NOMO-1 treated with dmso at 0.1 percent for 144 hours (cell line): ENCODE measurements at regions not wholly inside any gene's neighbourhood (a gene's known extent, or its start where the extent isn't known, plus 50 kb on each side); places are given as distances from the start of the nearest gene placed in this dataset.
A peak's percentile ranks its signal among the peaks of the same experiment; 100 is the strongest.

ENCODE experiments used
- DNase-seq: peaks from one replicate; lab custom pipeline; 2025; ENCODE audit not compliant: unreplicated experiment; lab: John Stamatoyannopoulos, UW

DNA sequence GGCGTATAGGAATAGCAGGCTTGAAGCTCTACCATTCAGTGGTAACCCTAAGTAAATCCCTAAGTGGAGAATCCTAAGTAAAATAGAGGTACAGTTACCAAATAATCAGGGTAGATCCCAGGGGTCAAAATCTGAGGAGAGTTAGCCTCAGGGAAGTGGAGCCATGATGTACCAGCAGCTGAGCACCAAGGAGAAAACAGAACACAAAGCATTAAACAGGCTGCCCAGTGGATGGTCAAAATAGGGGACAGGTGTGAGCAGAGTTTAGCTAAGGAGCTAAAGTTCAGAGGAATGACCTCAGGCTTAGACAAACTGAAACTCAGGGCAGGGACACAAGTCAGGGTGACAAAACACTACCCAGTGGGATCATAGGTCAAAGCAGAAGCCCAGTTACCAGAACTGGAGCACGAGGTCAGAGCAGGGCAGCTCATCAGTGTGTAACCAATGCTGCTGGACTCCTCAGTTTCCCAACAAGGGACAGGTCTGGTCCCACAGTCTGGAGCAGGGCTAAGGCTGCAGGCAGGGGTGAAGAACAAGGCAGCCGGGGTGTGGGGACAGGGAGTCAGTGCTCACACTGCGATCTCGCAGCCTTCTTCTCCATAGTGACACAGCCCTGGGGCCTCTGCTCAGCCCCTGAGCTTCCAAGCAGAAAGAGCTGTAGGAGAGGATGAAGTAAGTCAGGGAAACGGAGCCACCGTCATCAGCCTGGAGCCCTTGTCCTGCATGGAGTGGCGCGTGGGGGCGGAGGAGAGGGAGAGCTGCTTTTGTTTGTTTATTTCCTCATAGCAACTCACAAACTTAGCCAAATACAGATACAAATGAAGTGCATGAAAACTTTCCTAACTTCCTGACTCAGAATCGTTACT is 264.0 kb downstream of the MREG start:
- DNase-seq, result no peak

GRCh38 chr2:215748446-215748845 is 264.9 kb downstream of the MREG start:
- DNase-seq, result no peak

DNA sequence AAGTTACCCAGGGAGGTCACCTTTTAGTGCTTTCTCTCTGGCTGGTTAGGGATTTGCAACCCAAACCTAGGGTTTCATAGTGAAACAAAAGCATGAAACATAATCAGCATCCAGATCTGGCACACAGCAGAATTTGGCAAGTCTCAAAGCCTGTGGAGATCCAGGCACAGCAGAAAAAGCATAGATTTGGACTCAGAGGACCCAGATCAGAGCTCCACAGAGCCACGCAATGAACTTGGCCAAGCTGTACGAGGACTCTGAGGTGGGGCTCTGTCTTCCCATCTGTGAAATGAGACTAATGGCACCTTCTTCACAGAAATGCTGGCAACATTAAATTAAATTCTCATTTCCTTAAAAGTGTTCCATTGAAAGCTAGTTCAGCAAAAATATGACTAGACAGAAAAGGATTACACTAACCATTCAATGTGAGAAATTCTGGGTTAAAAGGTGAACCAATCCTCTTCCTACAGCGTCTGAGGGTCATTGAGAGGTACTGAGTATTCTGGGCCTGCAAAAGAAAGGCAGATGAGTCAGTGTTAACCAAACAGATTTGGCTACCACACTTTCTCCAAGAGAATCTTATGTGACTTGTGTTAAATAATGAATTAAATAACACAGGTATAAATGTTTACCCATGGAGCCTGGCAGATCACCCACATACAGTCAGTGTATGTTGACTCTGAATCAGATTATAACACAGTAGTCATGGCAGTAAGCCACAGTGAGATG is 266.3 kb downstream of the MREG start:
- DNase-seq, result no peak

DNA sequence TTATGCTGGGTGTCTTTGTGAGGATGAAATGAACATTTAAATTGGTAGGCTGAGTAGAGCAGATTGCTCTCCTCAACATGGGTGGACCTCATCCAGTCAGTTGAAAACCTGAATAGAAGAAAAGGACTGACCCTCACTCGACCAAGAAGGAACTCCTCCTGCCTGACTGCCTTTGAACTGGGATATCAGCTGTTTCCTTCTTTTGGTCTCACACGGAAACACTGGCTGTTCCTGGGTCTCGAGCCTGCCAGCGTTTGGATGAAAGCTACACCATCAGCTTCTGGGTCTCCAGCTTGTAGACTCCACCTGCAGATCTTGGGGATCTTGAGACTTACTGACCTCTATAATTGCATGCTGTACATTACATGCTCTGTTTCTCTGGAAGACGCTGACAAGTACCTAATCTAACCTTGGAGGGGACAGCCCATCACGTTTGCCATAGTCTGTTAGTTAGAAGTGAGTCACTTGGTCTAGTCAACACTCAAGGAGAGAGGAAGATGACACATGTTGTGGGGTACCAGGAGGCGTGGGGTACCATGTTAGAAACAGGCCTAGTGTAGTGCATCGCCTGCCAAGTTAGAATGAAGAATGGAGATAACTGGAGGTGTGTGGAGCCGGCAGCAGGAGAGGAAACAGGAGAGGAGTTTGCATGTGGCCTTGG is 267.0 kb downstream of the MREG start:
- DNase-seq, result no peak

DNA sequence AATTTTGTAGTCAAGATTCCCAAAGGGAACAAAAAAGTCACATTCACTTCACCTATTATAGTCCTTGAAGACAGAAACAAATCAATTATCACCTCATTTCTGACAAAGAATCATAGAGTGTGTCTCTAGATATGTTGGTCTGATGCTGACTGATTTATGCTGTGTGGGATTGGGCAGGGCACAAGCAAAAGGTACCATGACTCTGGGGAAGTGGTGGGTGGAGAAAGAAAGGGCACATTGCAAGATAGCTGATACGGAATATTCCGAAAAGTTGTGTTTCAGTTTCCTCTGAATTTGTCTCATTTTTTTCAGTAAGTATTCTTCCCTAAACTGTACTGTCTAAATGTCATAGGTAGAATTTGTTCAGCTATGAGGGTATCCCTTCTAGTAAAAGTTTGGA is 268.0 kb downstream of the MREG start:
- DNase-seq, result no peak

DNA sequence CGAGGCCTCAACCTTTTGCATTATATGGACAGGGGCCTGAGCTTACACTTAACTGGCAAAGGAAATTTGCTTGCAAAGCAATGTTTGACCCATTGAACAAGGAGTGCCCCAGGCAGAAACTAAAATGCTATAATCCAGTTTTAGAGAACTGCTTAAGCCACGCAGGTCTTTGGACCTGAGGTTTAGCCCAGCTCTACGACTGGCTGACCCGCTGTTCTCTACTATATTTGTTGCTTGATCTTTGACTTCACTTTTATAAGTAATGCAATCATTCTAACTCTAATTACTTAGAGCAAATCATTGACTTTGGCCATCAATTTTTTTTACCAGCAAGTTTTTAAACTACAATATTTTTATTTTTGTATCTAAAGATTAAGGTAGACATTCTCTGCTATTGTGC is 268.8 kb downstream of the MREG start:
- DNase-seq, result no peak

DNA sequence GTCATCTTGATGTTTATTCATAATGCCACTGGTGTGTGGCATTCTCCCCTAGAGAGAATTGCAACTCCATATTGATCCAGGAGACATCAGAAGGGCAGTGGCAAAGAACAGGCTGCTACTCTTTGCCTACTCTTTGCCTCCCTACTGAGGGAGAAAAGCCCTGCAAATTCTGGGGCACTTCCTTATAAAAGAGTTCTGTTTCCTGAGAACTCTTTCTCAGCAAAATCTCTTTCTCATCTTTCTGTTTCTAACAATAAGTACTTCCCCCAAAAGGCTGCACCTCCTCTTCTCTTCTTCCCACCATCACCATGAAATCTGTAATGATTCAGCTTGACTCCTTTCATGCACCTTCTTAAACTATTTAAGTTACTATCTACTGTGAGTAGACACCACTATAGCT is 270.3 kb downstream of the MREG start:
- no peak for DNase-seq

- DNase-seq, result no peak
Measured at GRCh38 chr2:215742021-215742420, 271.3 kb downstream of the MREG start.

GRCh38 chr2:215740071-215740470 is 273.3 kb downstream of the MREG start:
- DNase-seq, result no peak

DNA sequence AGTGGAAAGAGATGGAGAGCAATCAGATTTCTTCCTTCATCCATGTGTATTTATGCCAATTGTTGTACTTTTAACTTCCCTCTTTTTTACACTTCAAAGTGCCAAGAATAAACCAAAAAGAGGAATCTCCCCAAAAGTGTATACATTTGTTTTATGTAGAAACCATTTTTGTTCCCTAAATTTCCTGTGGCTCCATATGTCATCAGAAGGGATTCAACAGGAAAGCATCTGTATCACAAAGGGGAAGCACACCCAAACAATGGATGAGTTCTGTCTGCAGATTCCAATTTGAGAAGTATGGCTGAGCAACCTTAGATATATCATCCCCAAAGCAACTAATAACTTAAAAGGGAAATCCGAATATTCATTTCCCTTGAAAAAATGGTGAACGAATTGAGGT is 275.0 kb downstream of the MREG start:
- DNase-seq, result no peak

GRCh38 chr2:215737477-215737876 is 275.9 kb downstream of the MREG start:
- no peak for DNase-seq

- DNase-seq, result no peak
Measured at GRCh38 chr2:215736653-215737290, 276.6 kb downstream of the MREG start.

GRCh38 chr2:215731108-215731658 is 282.2 kb downstream of the MREG start:
- no peak for DNase-seq

GRCh38 chr2:215729985-215730620 is 283.2 kb downstream of the MREG start:
- no peak for DNase-seq

- peak; percentile 97 for DNase-seq
Measured at GRCh38 chr2:215728504-215729065, 284.8 kb downstream of the MREG start.

GRCh38 chr2:215727507-215728503 is 285.5 kb downstream of the MREG start:
- DNase-seq, result no peak

- no peak for DNase-seq
Measured at GRCh38 chr2:215726070-215726469, 287.3 kb downstream of the MREG start.

DNA sequence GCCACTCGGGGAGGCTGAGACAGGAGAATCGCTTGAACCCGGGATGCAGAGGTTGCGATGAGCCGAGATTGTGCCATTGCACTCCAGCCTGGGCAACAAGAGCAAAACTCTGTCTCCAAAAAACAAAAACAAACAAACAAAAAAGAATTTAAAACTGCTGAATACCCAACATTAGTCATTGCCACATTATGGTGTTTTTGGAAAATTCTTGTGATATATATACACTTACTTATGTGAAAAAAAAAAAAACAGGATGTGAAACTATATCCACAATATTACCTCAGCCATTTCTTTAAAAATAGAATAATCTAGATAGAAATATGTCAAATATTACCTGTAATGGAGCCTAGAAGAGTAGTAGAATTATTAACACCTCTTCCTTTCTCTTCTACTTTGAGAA is 288.3 kb upstream of the FN1 start:
- no peak for DNase-seq

DNA sequence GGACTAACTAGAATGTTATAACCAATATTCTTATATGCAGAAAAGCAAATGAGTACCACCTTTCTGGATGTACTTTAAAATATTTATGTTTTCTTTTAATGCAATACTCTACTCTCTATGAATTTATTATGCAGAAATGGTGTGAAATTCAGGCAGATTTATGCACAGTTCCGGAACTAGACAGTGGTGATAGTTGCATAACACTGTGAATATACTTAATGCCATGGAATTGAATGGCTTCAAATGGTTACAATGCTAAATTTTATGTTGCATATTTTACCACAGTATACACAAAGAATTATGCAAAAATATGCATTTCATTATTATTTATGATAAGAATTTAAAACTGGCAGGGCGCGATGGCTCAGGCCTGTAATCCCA is 287.8 kb upstream of the FN1 start:
- DNase-seq, result no peak
